Esophagus muscularis mucosa (tissue), 4 donors: ENCODE measurements at regions not wholly inside any gene's neighbourhood (a gene's known extent, or its start where the extent isn't known, plus 50 kb on each side); places are given as distances from the start of the nearest gene placed in this dataset.

Experiments used
- DNase-seq: peaks from one replicate; pipeline ENCODE4 v3.0.0-alpha.2; 2017; ENCODE audit errors: extremely low spot score
- H3K27ac ChIP-seq, 4 donors: fragments of 200-600 bp; sonication (generic); replicated peaks in 1 of 4; 1 replicate in 3 of 4; 2 replicates in 1 of 4; pipeline ENCODE4 v1.5.1; 2016 to 2019; ENCODE audit warnings: mild to moderate bottlenecking in 1 of 4
- H3K27me3 ChIP-seq, 4 donors: fragments of 200-600 bp; sonication (generic); one replicate each; pipeline versions ENCODE4 v1.5.1 to v1.6.0; 2016 to 2019
- H3K36me3 ChIP-seq, 4 donors: fragments of 200-600 bp; sonication (generic); one replicate each; pipeline ENCODE4 v1.5.1; 2016 to 2019
- H3K4me1 ChIP-seq, 4 donors: fragments of 200-600 bp; sonication (generic); one replicate each; pipeline ENCODE4 v1.5.1; 2016 to 2019
- H3K4me3 ChIP-seq, 4 donors: fragments of 200-600 bp; sonication (generic); 1 replicate in 2 of 4; 2 replicates in 2 of 4; pipeline ENCODE4 v1.5.1; 2016 to 2019; ENCODE audit warnings: mild to moderate bottlenecking in 4 of 4, moderate library complexity in 1 of 4
- H3K9me3 ChIP-seq, 4 donors: fragments of 200-600 bp; sonication (generic); 1 replicate in 3 of 4; 2 replicates in 1 of 4; pipeline ENCODE4 v1.5.1; 2016 to 2019
- CTCF ChIP-seq, 3 experiments: fragments of 200-600 bp in 2 of 3; fragments of 450-650 bp in 1 of 3; sonication (generic) in 2 of 3; IDR thresholded peaks; one replicate each; pipeline ENCODE4 v1.5.1; 2017 to 2019; ENCODE audit warnings: antibody characterized with exemption in 3 of 3, mild to moderate bottlenecking in 2 of 3, moderate library complexity in 1 of 3
- EP300 ChIP-seq: sonication (generic); formaldehyde crosslinking; IDR thresholded peaks from one replicate; pipeline ENCODE4 v1.6.1; 2017; ENCODE audit warnings: antibody characterized with exemption
- POLR2A ChIP-seq: fragments of 450-650 bp; IDR thresholded peaks from one replicate; pipeline ENCODE4 v1.6.1; 2017; ENCODE audit warnings: antibody characterized with exemption, moderate library complexity, mild to moderate bottlenecking, low read depth
- POLR2AphosphoS5 ChIP-seq, 2 donors: sonication (generic); formaldehyde crosslinking; IDR thresholded peaks; one replicate each; pipeline ENCODE4 v1.6.1; 2017; ENCODE audit warnings: antibody characterized with exemption in 2 of 2
- WGBS: methylation state at CpG from one replicate; pipeline ENCODE4 v1.1.5; 2018; 5-methylcytosine and 5-hydroxymethylcytosine counted together
- intact Hi-C: fragments of 100-400 bp; cut with DNase I; formaldehyde crosslinking; loops from one replicate; pipeline ENCODE4 v1.15.1; 2023

- WGBS = 68% methylated on average over 2 of the region's 2 CpGs
- no peaks in the 10 kb centered on the region for H3K36me3 ChIP-seq
- H3K4me3 ChIP-seq = no peak overlapping the region
- no peaks in the 10 kb centered on the region for H3K9me3 ChIP-seq
- H3K4me1 ChIP-seq = no peaks in the 10 kb centered on the region
- DNase-seq = no peak
- no peak overlapping the region for H3K27ac ChIP-seq
- no peaks in the 10 kb centered on the region for H3K27me3 ChIP-seq
- no peak for TF ChIP-seq EP300
- no peak for TF ChIP-seq CTCF (IDR thresholded peaks at IDR 0.05)
- TF ChIP-seq POLR2AphosphoS5 (IDR thresholded peaks at IDR 0.05) = no peak
- no peak for TF ChIP-seq POLR2A
- intact Hi-C loops = no loop called here
These were observed 1108.7 kb upstream of the TMEFF2 start for GRCh38 chr2:193303464-193303863.

- Histone ChIP-seq H3K27ac (no peak overlapping the region), H3K4me1 (no peaks in the 10 kb centered on the region), H3K4me3 (no peak overlapping the region), H3K27me3 (no peaks in the 10 kb centered on the region), H3K9me3 (no peaks in the 10 kb centered on the region), H3K36me3 (no peaks in the 10 kb centered on the region)
- no peak for DNase-seq
- intact Hi-C loops = no loop called here
- 45% methylated on average over 1 of the region's 1 CpG for WGBS
- no peak for TF ChIP-seq EP300
- no peak for TF ChIP-seq POLR2AphosphoS5 (IDR thresholded peaks at IDR 0.05)
- no peak for TF ChIP-seq CTCF (IDR thresholded peaks at IDR 0.05)
- TF ChIP-seq POLR2A = no peak
These were observed 1099.6 kb upstream of the TMEFF2 start for GRCh38 chr2:193294371-193294770.

- TF ChIP-seq CTCF (IDR thresholded peaks at IDR 0.05) (no peak), POLR2A (no peak), POLR2AphosphoS5 (IDR thresholded peaks at IDR 0.05) (no peak), EP300 (no peak)
- intact Hi-C loops = no loop called here
These were observed 1084.6 kb upstream of the TMEFF2 start for GRCh38 chr2:193279361-193279760.

GRCh38 chr2:193276988-193277387 is 1082.3 kb upstream of the TMEFF2 start:
- DNase-seq = no peak
- H3K36me3 ChIP-seq = no peaks in the 10 kb centered on the region
- intact Hi-C loops = no loop called here
- H3K27ac ChIP-seq = no peak overlapping the region
- H3K4me1 ChIP-seq = no peaks in the 10 kb centered on the region
- H3K4me3 ChIP-seq = no peak overlapping the region
- WGBS = 94% methylated on average over 11 of the region's 11 CpGs
- no peaks in the 10 kb centered on the region for H3K27me3 ChIP-seq
- TF ChIP-seq POLR2A (no peak), POLR2AphosphoS5 (IDR thresholded peaks at IDR 0.05) (no peak), CTCF (IDR thresholded peaks at IDR 0.05) (no peak), EP300 (no peak)
- no peaks in the 10 kb centered on the region for H3K9me3 ChIP-seq

More at GRCh38 chr2:193279361-193279760, 1084.6 kb upstream of the TMEFF2 start:
- H3K4me3 ChIP-seq = no peak overlapping the region
- H3K27ac ChIP-seq = no peak overlapping the region
- 67% methylated on average over 2 of the region's 2 CpGs for WGBS
- DNase-seq = no peak
- H3K36me3 ChIP-seq = no peaks in the 10 kb centered on the region
- H3K27me3 ChIP-seq = no peaks in the 10 kb centered on the region
- no peaks in the 10 kb centered on the region for H3K4me1 ChIP-seq
- no peaks in the 10 kb centered on the region for H3K9me3 ChIP-seq

- H3K27ac ChIP-seq = no peak overlapping the region
- no peaks in the 10 kb centered on the region for H3K4me1 ChIP-seq
- intact Hi-C loops = no loop called here
- WGBS = 97% methylated on average over 15 of the region's 16 CpGs
- DNase-seq = no peak
- TF ChIP-seq CTCF (IDR thresholded peaks at IDR 0.05) (no peak), EP300 (no peak), POLR2AphosphoS5 (IDR thresholded peaks at IDR 0.05) (no peak), POLR2A (no peak)
- H3K36me3 ChIP-seq = no peaks in the 10 kb centered on the region
- H3K9me3 ChIP-seq = no peaks in the 10 kb centered on the region
- H3K27me3 ChIP-seq = no peaks in the 10 kb centered on the region
- H3K4me3 ChIP-seq = no peak overlapping the region
These were observed 1081.8 kb upstream of the TMEFF2 start for GRCh38 chr2:193276560-193276959.
